IPS-NIHi7 (cell line): ENCODE measurements at regions not wholly inside any gene's neighbourhood (a gene's known extent, or its start where the extent isn't known, plus 50 kb on each side); places are given as distances from the start of the nearest gene placed in this dataset.

Experiments
- DNase-seq: peaks from one replicate; pipeline ENCODE4 v3.0.0; 2012; ENCODE audit warnings: mixed read lengths; ENCODE audit errors: extremely low spot score

DNA sequence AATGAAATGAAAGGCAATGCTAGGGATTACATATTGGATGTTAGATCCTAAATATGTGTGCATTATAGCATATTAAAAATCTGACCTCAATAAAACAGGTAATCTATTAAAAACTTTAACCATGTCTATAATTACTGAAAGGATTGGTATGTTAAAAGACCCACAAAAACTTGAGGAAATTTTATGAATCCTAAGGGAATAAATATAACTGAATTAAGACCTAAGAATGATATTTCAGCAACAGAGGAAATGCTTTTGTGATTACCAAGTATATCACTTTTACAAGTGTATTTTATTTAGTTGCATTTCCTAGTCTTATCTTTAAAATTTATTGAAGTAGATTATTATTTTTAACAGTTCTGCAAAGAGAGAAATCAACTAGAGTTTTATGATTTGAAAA lies 571.5 kb downstream of the HDGFL1 start:
- no peak for DNase-seq

DNA sequence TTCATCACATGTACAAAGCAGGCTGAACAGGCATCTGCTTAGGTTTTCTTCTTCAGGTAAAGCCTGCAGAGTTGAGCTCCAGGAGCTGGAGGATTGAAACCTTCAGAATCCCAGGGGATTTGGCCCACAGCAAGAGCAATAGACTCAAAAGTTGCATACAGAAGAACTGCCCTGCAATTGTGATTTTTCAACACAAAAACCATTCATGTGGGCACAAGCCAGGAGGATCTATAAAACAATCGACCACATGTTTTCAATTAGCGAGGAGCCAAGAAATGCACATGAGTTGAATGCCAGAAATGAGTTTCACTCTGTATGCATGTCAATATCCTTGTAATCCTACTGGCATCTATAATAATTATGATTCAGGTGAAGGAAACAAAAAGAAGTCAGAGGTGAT lies 576.4 kb downstream of the HDGFL1 start:
- DNase-seq, result no peak

DNA sequence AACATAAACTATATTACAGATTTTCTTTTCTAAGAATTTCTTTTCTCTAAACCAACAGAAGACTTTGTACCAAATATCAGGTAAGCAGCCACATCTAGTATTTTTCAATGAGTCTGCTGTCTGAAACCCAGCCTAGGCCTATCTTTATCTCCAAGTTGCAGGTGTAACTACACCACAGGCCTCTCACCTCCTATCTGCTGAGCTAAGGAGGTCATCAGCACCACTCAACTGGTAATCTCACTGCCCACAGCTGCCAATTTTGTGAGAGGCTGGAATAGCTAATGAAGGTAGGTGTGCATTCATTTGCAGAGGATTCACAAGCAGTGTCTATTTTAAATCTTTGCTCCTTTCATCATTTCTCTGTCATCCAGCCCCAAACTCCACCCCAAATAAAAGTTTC lies 584.8 kb downstream of the HDGFL1 start:
- no peak for DNase-seq

DNA sequence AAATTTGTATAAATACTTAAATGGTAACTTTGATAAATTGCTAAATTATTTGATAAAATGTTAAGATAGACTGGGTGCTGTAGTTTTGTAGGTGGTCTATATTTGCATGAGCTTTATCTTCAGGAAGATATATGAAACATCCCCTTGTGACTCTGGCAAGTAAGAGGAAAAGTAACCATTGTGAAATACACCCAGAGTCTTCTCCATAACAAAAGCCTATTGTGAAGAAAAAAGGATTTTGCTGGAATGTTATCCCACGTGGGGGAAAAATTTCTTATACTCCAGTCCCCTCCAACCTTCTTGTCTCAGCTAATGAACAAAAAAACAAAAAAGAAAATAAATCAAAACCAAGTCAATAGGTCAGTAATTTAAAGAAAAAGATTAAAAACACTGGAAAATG lies 600.7 kb downstream of the HDGFL1 start:
- DNase-seq, result no peak

DNA sequence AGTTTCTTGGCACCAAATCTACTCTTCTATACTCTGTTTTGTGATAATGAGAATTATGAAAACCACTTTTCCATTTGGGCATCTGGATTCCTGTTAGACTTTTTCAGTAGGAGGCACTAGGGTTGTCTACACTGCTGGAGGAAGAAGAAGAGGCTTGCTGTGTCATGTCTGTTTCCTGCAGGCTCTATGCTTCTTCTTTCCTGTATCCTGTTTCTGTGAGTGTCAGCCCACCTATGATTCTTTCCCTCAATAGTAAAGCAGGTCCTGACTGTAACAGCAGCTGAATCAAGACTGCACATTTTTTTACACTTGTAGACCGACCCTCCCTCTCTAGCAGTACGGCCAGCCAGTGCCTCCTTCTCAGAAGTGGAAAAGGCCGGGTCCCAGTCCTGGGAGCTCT lies 603.9 kb downstream of the HDGFL1 start:
- no peak for DNase-seq

DNA sequence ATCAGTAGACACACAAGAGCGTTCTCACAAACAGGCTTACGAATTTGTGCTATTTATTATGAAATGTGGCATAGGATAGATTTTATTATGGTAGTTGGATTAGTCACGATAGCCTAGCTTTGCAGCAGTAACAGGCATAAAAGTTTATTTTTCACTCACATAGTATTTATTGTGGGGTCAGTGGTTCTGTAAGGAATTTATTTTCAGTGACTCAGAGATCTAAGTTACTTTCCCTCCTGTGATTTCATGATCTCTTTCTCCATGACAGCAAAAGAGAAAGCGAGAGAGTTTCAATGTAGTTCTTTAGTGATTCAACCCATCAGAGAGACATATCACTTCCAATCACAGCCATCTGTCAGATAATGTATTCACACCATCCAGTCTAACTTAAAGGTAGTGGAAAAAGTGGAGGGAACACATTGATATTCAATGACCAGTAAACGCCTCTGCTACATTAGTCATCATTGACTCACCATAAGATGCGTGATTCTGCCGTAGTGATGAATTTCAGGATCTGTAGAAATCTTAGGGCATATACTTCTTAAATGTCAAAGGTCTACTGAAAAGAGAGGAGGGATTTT lies 605.5 kb downstream of the HDGFL1 start:
- no peak for DNase-seq

DNA sequence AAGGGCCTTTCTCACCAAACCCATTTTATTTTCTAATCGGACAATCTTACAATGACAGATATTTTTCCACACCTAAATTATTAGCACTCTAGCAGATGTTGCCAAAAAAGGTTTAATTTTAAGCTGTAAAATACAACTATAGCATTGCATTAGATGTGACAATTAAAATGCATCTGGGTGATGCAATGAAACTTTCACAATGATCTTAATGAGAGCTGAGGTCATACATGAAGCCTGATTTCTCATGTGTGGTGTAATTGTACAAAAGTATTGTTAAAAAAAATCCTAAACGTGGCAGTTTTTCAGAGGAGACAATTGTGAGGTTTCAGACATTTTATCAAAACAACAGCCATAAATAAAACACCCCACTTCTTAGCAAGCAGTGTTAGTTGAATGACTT lies 606.0 kb downstream of the HDGFL1 start:
- no peak for DNase-seq

DNA sequence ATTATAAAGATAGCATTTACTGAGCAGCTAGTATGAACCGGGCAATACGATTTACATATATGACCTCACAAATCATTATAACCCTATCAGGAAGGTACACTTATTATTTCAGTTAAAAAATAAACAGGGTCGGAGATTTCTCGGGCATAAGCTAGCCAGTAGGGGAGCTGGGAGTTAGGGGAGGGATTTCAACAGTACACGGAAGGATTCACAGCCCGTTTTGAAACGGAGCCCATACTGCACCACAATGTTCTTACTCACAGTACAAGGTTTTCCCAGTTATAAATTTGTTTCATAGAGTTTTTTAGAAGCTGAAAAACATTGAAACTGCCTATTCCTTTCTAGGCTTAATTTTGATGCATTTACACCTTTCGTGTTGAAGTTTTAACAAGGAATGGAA lies 607.1 kb downstream of the HDGFL1 start:
- no peak for DNase-seq

DNA sequence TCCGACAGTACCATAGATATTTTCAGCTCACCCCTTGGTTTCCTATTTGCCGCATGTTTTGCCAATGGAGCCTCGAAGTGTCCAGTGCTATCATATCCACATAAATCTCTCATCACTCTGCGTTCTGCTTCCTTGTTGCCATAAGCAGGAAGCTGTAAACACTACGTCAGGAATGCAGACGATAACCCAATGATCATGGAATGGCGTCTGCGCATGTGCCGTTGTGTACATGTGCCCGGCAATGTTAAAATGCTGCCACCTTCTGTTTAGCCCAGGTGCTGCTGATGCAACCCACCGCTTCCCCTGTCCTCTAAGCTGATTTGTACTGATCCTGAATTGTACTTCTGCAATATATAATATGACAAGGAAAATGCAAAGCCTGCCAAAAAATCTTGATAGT lies 607.5 kb downstream of the HDGFL1 start:
- DNase-seq, result no peak

DNA sequence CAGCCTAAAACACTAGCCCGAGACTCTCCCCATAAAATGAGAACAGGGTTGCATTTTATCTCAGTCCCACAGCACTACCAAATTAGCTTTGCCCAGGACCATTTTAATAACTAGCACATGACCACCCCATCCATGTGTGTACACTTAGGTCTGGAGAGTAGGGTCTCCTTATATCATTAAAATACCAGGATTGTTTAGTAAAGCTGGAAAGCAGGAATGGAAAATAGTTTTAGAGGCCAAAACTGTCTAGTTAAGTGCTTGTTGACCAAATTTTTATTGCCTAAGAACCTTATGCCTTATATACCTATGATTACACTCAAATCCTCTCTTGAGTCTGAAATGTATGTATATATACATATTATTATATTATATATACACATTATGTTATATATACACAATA lies 608.4 kb downstream of the HDGFL1 start:
- no peak for DNase-seq

DNA sequence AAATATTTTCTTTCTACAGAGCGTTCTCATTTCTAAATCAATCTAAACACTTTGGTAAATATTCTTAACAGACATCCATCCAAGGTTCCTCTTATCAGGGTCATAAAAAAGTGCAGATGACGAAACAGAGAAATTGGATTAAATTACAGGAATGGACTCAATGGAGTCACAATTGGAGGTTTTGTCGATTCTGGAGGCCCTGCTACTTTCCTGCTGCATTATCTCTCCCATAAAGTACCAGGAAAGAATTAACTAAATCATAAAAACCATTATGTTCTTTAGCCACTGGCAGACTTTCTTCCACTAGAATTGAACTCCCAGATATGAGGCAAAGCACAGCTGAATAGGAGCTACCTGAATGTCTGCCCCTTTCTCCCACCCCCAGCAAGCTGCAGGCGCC lies 610.6 kb downstream of the HDGFL1 start:
- no peak for DNase-seq

DNA sequence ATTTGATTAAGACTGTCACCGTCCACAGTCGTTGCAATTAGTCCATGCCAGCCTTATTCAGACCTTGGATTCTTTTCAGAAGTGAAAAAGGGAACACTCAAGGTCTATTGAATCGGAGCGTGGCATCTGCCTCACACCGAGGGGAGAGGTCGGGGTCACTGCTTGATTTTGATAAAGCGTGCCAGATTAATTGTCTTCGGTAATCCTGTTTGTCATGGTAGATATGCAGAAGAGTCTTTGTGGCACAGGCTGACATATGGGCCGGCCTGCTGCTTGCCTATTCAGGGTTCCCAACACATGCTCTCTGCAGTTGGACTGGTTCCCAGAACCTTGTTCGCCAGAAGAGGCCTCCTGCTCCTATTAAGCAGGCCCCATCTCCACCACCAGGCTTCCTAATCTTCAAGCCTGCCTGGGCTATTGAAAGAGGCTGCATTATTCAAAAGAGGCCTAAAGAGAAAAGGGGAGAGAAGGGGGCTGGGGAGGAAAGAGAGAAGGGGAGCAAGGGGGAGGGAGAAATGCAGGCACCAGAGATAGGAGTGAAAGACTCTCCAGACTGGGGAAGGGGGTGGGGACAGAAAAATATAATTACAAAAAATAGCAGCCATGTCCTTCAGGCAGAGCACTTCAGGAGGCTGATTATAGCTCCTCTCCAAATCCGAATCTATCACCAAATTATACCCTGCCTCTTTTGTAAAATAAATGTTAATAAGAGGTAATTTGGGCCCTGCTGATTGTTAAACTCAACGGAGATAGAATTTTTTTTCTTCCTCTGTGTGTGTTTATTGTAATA lies 611.3 kb downstream of the HDGFL1 start:
- DNase-seq, result peak; percentile 16

DNA sequence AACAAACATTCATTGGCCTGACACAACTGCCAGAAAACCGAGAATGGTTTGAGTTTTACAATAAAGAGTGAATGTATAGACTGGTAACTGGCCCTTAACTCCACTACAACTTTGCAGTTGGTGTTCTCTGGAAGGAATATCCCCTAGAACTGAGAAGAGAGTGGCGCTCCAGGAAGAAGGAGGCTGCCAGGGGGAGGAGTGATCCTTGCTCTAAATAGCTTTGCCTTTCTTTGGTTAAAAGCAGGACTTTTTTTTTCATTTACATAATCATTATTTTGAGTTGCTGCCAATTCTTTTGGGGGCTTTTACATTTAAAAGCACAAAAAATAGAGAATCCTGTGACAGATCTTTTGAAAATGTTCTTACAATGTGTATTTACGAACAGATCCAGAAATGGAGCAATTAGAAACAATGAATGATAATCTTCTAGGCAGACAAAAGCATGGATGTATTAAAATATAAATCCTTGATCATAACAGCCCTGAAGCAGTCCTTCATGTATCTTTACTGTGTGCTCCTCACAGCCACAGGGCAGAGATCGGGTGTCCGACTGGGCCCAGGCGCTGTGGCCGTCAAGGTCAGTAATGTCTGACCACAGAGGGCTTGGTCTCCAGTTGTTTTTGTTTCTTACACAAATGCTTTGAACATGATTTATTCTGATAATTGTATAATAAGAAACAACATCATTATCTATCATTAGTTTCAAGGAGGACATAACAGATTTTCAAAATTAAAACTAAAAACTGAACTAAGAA lies 612.2 kb downstream of the HDGFL1 start:
- DNase-seq, result no peak

DNA sequence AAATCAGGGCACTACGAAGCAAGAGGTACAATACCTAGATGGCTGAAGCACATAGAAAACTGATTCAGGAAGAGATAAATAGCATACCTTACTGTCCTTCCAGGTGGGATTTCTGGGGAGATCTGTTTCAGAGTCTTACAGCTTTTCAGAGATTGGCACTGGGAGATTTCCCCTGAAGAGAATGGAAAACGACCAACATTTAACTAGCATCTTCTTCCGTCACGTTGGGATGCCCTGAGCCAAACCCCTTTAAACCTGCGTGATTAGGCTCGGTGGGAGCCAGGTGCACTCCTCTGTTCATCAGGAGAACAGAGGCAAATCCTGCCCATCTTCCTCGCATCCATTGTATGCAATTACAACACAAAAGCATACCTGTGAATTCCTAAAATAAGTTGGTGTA lies 614.5 kb downstream of the HDGFL1 start:
- DNase-seq, result no peak

DNA sequence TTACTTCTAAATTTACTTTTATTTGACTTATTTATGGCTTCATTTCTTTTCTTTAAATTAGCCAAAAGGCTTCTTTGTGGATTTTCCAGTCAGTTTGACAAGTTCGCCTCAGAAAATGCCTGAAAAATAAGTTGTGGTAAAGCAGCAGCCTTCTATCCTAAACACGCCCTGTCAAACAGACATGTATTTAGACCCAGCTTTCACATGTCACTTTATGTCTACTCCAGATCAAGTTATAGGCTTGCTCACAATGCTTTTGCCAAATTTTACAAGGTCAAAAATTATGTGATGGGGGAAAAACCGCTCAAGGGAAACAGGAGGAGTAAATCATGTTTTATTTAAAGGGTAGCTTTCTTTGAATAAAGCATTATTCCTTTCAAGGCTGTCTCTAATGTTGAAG lies 615.0 kb downstream of the HDGFL1 start:
- no peak for DNase-seq

DNA sequence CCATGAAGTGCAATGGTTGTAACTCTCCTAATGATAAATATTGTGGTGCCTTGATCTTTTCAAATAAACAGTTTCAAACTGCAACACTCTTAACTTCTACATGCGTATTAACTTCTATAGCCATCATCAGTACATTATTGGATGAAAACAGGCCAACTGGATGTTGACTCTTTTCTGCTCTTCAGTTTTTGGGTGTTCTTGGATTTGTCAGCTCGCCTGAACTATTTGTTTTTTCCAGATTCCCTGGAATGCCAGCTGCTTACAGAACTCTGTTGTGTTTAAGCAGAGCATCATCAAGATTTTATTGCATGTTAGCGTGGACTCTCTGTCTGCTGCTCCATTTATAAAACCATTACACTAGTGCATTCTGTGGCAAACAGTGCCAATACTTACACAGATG lies 626.1 kb downstream of the HDGFL1 start:
- no peak for DNase-seq

DNA sequence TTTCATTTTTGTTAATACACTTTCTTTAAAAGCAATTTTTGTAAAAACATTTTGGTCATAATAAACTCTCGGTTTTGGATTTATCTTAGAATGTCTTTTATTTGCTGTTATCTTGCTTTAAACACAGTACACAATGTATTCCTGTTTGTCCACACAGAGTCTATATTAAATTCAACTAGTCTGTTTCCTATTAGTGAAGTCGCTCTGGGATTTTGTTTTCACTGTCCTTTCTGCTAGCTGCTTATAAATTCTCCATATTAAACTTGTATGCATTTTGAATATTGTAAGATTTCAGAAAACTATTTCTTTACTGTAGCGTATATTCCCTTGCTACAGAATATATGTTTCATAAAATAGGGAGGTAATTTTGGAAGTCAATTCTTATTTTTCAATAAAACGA lies 630.2 kb downstream of the HDGFL1 start:
- DNase-seq, result no peak

DNA sequence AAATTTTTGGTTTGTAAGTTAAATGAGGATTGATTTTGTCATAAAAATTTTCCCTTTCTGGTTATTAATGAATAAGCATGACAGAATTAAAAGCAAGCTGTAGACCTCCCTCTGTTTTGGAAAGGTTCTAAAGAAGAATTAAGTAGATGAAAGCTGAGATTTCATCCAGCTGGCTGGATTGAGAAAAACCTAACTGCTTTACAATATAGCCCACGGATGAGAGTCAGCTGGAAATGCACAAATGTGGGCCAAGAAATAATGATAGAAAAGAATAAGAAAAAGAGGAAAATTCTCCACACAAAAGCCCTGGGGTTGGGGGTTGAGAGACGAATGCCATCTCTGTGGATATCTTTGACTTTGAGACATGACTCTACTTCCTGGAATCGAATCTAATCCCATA lies 631.6 kb downstream of the HDGFL1 start:
- DNase-seq, result no peak

DNA sequence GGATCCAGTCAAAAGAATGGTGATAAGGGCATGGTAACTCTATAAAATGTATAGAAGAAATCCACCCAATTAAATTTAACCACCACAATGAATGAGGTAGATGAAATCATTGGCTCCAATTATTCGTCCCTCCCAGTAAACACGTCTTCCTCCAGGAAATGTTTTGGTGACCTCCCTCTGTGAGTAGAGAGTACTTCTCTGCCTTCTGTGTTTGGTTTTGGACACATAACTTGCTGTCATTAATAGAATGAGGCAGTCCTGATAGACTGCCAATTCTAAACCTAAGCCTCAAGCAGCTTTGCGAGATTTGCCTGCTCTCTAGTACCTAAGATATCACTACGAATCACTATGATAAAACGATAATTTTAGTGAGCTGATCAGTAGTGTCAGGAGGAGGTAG lies 632.8 kb downstream of the HDGFL1 start:
- no peak for DNase-seq

DNA sequence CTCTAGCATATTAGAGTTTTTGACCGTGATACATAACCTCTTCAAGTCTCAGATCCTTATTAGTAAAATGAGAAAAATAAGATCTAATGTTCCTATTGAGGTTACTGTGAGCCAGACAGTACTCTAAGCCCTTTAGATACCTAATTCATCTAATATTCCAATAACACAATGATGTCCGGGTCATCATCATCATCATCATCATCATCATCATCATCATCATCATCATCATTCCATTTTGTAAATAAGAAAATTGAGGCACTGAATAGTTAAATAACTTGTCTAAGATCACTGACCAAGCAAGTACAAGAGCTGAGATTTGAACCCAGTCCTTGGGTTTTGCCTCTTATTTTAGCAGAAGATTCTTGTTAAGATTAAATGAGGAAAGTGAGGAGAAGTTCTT lies 643.0 kb downstream of the HDGFL1 start:
- DNase-seq, result no peak

DNA sequence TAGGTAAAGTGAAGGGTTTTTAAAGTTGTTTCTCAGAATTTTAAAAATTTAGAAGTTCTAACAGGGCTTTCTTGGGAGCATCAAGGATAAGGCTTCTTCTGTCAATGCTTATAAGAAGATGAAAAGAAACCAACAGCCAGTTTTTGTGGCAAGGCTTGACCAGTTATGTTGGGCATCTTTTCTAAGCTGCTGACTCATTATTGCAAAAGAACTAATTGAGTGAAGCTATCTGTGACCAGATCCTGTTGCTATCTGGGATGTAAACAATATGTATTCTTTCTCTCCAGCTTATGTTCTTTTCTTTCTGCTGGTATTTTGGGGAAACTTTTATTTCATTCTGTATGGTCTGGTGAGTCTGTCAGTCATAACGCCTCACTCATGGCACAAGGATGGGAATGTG lies 643.8 kb downstream of the HDGFL1 start:
- DNase-seq, result no peak

DNA sequence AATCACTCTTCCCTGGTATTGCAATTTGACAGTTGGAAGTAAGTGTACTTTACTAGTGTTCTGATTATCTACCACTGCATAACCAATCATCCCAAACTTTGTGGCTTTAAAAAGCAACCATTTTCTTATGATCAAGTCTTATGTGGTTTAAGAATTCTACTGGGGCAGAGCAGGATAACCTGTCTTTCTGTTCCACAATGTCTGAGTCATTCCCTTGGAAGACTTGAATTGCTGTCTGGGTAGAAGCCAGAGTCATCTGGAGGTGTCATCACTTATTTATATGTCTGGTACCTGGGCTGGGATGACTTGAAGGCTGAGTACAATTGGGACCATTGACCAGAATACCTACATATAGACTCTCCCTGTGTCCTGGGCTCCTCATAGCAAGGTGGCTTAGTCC lies 644.3 kb downstream of the HDGFL1 start:
- DNase-seq, result no peak

DNA sequence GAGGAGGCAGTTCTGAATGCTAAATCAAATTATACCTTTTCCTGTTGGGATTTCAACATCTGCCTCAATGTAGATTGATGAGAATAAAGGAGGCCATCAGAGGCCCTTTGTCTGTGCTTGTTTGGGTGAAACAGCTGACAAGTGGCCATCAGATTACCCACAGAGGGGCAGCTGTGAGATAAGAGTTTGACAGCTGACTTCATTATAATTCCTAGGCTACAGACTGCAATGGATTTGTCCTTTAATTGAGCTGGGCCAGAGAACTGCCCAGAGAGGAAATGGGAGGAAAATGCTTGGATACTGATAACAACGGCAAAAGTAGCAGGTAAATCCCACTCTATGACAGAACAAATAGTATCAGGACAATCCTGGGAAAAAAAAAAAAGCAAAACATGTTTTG lies 649.4 kb downstream of the HDGFL1 start:
- DNase-seq, result peak; percentile 43
